GM21737 (cell line): ENCODE measurements at regions not wholly inside any gene's neighbourhood (a gene's known extent, or its start where the extent isn't known, plus 50 kb on each side); places are given as distances from the start of the nearest gene placed in this dataset.

Source experiments
- ATAC-seq: cut with Tn5 transposase; IDR thresholded peaks from one replicate; pipeline ENCODE4 v1.9.1; 2021; ENCODE audit warnings: mild to moderate bottlenecking, moderate library complexity; ENCODE audit not compliant: unreplicated experiment

DNA sequence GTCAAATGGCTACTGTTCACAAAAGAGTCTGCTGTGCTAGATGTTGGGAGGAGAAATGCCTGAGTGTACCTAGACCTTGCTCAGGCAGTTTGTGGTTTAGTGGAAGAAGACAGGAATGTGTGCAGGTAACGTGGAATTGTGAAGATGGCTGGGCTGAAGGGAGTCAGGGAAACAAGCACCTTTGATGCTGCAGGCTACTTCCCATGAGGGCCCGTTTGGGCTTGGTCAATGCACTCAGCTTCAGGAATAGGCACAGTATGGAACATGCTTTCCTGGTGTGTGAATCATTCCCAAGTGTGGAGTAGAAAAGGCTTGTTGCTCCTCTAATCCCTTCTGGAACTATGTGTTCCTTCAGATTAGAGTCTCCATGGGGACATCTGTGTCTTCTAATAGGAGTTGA is 318.3 kb upstream of the MTNR1B start:
- ATAC-seq = no peak

DNA sequence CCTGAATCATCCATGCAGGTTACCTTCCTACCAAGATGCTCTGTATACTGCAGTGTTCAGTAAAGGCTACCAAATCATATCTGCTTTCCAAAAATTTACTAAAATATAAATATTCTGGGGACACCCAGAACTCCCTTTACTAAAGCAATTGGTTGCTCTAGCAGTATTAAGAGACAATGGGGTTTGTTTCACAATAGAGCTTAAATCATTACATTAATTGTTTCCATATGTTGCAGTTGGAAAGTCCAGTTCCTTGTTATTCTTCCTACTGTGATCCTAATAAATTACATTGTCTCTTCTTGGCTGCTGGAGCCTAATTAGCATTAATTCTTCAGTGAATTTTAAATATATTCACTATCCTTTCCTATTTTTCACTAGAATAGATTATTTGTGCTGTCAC is 316.0 kb upstream of the MTNR1B start:
- no peak for ATAC-seq

DNA sequence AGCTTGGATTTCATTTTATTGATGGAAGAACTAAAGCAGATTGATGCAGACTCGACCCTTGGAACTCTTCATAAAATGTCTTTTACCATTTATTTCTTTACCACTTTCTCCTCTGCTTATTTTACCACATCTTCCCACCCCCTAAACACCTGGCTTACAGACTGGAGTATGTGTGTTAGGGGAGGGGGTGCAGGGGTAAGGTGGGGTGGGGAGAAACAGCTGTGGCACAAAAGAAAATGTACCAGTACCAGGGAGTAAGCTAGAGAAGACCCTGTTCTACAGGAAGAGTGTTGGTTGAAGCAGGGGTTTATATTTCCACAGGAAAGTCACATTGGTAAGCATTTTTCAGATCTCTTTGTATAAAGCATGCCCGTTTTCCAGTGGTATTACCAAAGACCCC is 312.7 kb upstream of the MTNR1B start:
- ATAC-seq = no peak

DNA sequence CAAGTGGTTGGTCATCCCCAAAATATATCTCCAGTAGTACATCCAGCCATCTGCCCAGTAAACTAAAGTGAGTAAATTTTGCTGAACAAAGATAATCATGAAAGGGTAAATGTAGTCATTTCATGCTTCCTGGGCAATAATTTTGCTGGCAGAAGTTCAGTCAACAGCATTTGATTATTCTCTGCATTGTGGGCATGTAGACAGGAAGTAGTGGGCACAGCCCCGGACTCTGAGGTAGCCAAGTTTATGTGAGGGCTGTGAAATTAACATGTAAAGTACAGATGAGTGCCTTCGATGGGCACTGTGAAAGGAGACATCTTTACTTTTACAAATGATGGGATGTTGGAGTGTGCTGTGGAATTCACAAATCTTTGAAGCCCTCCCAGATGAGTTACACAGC is 312.2 kb upstream of the MTNR1B start:
- no peak for ATAC-seq

DNA sequence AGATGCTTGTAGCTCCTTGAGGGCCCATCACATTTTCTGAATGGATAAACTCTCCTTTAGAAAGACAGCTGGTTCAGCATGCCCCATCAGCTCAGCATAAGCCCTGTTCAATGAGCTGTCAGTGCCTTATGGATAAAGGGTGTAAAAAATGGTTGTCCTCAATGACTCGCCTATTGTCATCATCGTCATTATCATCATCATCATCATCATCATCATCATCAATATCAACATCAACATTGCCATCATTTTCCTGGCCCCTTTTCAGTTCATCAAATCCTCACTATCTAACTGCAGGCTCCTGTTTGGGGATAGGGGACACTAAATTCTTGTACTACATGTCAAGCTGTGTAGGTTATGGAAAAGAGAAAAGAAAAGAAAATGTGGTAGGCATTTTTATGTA is 310.7 kb upstream of the MTNR1B start:
- ATAC-seq = no peak

DNA sequence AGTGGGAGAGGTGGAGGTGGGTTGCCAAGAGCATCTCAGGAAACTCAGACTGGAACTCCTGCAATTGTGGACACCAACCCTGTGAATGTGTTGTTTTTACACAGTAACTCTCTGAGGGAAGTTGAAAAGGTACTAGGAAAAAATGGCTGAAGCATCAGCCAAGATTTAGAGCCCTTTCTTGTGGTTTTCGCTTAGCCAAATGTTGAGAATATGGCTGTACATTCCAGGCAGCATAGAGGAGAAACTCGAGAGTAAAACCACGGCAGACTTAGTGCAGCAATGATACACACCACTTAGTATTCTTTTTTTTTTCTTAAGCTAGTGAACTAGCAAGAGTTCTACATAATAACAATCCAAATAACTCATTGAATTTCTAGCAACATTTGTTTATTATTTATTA is 309.7 kb upstream of the MTNR1B start:
- ATAC-seq = no peak

DNA sequence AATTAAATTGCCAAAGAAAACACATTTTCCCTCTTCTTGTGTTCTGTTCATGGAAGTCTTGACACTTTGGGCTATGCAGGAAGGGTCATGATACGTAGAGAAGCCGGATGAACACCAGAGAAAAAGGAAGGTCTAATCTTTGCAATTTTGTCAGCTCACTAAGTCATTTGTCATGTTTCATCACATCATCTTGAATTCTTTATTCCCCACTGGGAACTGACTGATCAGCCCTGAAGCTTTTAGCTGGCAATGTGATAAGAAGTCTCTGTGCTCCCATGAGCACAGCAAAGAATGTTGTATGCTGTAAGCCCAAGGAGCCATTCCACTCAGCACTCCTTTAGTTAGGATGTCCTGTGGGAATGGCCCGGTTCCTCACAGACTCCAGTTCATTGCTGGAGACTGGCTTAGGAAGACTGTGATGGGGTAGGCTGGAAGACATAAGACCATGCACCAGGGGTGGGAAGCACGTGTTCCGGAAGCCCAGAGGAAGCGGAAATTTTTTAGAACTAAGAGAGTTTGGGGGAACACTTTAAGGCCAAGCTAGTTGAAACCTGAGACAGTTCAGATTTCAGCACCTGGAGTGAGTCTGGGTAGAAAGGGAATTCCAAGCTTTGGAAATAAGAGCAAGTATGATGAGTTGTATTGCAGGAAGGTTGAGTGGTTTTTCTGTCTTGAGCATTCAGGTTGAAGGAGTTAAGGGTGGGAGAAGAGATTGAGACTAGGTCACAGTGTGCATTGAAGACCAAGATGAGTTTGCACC is 306.7 kb upstream of the MTNR1B start:
- no peak for ATAC-seq

DNA sequence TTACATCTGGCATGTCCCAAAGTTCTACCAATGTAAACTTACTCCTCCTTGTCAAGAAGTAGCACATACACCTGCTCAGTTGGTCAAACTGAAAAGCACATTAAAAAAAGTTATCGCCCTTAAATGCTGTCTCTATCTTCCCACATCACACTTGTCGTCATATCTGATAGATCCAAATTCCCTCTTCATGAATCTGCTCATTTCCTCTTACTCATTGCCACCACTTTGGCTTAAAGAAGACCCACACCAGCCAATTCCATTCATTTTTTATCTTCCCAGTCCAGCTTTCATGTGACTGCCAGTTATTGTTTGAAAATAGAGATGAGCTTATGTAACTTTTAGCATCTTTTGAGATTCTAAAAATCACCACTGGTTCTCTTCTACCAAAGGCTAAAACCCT is 305.9 kb upstream of the MTNR1B start:
- ATAC-seq = no peak

DNA sequence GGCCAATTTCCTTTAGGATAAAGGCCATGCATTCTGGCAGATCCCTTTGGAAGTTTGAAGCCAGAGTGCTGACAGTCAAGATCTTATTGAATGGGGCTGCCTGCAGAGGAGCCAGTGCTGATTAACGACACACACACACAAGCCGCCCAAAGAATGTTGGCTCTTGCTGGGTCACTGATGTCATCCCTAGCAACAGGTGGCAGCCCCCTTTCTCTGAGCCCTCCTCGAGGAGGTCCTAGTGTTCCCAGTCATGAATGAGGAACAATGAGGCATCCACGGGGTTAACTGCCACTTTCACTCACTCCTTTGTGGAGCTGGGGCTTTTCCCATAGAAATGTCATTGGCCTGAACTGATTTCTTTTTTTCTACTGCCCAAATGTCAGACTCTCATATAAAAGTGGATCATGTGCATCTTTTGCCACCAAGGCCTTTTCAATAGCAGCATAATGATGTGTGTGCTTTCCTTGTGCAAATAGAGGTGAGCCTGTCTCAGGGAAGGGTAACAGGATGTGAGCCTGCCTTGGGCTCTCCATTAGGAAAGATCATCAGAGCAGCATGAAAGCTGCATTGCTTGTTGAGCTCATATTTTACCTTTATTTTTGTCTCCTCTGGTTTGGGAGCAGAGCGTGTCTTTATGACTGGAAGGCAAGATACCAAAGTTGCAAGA is 301.8 kb upstream of the MTNR1B start:
- no peak for ATAC-seq

DNA sequence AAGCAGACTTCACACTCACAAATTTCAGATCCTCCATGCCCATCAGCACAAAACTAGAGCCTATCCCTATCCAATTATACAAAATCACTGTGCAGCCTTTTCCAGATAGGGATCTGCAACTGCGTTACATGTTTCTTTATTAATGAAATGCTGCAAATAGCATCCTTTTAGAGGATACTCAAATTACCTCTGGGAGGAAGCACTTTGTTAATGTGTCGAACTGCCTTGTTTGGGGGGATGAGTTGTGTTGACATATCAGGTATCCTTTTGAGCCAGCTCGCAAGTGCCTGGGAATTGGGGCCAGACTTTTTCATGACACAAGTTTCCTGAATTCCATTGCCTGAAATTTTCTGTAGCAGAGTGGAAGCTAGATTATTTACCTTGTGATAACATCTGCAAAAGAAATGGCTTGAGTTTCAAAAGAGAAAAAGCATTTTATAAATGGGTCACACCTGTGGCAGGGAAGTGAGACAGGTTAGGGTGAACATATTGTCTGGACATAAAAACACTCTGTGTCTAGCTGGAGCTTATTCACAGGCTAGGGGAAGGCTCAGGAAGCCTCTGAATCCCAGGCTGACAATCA is 299.1 kb upstream of the MTNR1B start:
- ATAC-seq = no peak

DNA sequence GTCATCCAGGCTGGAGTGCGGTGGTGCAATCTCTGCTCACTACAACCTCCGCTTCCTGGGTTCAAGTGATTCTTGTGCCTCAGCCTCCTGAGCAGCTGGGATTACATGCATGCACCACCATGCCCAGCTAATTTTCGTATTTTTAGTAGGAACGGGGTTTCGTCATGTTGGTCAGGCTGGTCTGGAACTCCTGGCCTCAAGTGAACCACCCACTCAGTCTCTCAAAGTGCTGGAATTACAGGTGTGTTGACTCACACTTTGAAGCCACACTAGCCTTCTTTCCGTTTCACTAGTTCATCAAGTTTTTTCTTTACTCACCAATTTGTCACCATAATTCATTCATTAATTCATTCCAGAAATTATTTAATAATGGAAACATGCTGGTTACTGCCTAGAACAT is 298.4 kb upstream of the MTNR1B start:
- ATAC-seq = no peak

DNA sequence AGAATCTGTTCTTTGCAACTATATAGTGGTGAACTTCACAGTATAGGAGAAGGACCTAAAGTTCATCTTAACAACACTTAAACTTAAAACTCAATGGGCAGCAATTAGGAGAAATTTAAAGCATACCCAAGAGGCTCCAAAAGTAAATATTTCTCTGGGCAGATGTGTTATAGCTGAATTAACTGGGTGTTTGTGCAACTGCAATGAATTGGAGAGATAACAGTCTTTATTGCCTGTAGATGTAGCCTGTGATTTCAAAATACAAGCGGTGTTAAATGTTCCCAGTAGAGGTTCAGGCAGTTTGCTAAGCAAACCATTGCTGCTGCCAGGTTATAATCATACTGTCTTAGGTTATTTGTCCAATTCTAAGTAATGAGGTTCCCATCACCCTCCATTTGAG is 294.1 kb upstream of the MTNR1B start:
- ATAC-seq = no peak

DNA sequence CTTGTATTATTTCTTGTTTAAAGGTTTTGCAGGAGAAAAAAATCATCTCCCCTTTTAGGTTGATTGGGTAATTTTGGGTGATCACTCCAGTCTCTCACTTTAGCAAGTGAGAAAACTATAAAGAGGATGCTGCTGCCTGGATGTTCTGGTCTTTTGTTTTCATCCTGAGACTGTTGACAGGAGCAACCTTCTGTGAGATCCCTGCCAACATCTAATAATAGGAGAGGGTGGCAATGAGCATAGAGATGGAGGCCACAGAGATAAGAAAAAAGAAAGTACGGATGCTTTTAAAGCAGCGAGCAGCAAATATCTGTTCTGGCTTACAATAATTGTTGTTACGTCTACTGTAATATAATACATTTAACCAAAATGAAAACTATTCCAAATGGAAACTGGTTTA is 293.6 kb upstream of the MTNR1B start:
- ATAC-seq = no peak

DNA sequence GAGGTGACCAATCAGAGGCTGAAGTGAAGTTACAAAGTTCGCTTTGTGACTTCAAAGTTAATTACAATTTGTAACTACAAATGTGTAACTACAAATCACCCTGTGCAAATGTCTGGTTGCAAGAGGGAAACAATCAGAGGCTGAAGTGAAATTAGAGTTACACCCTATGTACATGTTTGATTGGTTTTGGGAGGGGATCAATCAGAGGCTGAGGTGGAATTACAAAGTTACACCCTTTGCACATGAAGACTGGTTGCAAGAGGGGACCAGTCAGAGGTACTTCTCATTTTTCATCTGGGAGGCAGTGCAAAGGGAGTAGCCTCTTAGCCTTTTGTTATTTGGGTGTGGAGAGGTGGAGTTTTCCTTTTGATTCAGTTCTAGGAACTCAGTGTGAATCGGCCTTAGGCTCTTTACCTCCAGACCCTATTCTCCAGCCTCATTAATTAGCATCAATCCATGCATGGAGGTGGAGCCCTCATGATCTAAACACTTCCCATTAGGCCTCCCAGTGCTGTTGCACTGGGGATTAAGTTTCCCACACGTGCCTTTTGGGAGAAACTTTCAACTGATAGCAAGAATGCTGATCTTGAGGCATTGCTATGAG is 291.3 kb upstream of the MTNR1B start:
- ATAC-seq = no peak

DNA sequence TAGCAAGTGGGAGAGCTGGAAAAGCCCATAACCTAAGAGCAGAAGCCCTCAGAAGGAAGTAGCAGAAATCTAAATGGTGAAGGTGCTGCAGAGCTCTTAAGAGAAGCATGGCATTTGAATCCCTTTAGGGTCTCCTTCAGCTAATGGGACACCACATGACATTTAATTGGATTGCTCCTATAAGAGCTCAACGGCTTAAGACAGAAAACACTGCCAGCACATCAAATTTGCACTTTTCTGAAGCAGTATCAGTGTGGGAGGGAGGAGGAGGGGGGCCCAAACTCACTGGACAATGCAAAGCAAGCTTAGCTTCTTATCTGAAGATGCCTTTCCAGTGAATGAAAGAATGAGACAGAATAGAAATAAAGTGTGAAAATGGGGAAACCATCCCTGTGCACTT is 287.9 kb upstream of the MTNR1B start:
- ATAC-seq = no peak

DNA sequence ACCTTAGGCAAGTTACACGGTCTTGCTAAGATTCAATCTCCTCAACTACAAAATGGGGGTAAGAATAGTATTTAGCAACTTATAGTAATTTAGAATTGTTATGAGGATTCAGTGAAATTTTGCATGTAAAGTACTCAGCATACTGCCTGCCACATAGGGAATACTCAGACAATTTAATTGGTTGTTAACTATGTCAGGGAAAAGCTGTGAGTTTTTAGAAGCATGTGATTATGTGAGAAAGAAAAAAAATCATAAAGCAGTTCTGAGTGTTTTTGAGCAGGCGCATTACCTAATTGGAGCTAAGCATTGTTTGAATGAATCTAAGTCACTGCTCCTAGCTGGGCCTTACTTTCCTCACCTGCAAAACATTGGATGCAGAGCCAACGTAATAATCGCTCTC is 287.3 kb upstream of the MTNR1B start:
- no peak for ATAC-seq

DNA sequence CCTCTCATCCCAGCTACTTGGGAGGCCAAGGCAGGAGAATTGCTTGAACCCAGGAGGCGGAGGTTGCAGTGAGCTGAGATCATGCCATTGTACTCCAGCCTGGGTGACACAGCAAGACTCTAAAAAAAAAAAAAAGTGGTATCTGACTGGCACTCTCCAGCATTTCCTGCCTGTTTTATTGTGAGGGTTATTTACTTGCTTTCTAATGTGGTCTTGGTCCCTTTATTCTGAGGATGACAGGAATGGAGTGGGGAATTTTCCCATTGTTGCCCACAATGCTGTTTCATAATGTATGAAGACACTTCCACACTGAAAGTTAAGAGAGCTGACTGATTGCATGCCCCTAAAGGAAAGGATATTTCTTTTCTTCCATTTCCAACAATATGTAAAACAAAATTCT is 286.5 kb upstream of the MTNR1B start:
- ATAC-seq = no peak

DNA sequence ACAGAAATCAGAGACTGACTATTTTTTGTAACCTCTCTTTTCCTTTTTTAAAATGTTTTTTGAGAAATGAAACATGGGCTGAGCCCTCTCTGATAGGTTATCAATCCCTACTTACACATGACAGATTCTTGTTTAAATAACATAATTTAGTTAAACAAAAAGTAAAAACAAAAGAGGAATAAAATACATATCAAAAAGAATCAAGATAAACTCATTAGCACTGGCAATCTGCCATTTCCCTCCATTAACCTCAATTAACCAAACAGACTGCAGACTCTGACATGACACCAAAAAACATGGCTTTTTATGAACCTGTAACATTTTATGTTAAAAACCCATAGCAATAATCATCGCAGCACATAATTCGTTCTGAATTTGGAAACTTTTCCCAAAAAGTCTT is 284.4 kb upstream of the MTNR1B start:
- ATAC-seq = no peak

DNA sequence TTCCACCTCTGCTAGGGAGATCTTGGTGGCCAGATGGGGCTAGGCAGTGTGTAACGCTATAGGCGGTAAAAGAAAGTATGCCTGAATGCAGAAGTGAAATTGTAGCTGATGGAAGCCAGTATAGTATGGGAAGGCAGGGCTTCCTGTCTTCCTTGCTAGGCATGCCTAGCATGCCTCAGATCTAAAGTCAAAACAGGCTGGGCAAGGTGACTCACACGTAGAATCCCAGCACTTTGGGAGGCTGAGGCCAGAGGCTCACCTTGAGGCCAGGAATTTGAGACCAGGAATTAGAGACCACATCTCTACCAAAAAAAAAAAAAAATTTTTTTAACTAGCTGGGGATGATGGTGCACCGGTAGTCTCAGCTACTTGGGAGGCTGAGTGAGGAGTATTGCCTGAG is 281.7 kb upstream of the MTNR1B start:
- ATAC-seq = no peak

DNA sequence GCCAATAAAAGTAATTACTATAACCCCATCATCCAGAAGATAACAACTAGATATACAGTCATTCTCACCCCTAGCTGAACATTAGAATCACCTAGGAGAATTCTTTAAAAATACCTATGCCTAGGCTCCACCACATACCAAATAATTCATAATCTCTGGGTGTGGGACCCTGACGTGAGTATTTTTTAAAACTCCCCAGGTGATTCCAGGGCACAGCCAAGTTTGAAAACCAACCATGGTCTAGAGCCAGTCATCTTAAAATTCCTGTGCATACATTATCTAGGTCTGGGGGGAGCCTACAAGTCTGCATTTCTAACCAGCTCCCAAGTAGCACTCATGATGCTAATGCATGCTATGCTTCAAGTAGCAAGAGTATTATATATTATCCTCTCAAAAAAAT is 281.0 kb upstream of the MTNR1B start:
- ATAC-seq = no peak

DNA sequence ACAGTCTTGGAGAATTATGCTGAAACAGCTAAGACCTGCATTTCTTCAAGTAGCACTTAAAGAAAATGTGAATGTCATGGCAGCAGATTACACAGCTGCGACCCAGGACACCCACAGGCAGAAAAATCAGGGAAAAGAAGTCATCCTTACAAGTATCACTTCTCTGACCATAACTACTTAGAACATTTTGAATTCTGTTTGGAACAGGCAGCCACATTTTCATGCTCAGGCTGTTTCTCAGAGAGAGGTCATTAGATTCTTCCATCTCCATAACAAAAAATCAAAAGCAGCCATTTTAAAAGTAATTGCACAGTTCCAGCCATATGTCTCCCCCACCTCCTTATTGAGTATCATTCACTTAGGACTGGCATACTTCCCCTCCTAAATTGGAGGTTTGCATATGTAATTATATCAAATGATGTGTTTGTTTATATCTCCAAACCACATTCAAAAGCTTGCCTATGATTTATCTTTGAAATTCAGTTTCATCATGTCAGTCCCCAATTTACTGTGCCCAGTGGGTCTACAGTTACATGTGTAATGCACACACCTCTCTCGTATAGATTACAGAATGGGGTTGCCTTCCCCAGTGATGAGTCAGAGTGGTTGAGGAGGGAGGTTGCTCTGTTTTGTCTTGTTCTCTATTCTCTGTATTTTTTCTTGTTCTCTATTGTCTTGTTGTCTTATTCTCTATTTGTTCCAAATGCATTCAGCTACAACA is 276.5 kb upstream of the MTNR1B start:
- no peak for ATAC-seq
